Left cardiac atrium (tissue), 4 donors: ENCODE measurements at regions not wholly inside any gene's neighbourhood (a gene's known extent, or its start where the extent isn't known, plus 50 kb on each side); places are given as distances from the start of the nearest gene placed in this dataset.

Experiments
- ATAC-seq, 2 donors: fragments of 200-7000 bp; cut with Tn5 transposase; one replicate each; pipeline ENCODE4 v1.9.1; 2020; ENCODE audit warnings: mild to moderate bottlenecking in 2 of 2, moderate library complexity in 2 of 2
- DNase-seq: peaks from one replicate; pipeline ENCODE4 v3.0.0-alpha.2; 2020
- intact Hi-C, 2 donors: fragments of 100-400 bp; cut with DNase I; formaldehyde crosslinking; loops; one replicate each; pipeline versions ENCODE4 v1.14.1 to v1.15.1; 2022 to 2023
- donor health status: DM: no; HTN: yes; CAD: no.
- donor health status: DM: no; HTN: yes; CAD: no; lungs with severe emphysema.
- donor health status: DM: yes; HTN: yes; CAD: no.
- donor health status: Dilated cardiomyopathy.

DNA sequence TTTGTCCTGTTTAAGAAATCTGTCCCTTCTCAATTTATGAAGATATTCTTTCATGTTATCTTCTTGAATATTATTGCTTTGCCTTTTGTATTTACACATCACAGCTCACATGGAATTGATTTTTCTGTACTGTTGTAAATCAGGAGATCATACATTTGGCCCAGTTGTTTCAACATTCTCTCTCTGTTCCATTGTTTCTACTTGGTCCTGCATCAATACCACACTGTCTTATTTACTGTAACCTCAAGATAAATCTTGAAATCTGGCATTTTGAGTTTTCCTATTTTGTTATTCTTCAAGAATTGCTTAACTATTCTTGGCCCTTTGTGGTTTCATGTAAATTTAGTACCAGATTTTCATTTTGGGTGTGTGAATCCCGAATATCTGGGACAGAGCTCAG is 121.7 kb upstream of the CCN2 start:
- DNase-seq (no peak), ATAC-seq (no peak)
- intact Hi-C loops = loop anchor here in 1 of 2 donors (5.0 kb wide), 1 partner anchor 59 kb away; no protein-coding TSS in a partner anchor

DNA sequence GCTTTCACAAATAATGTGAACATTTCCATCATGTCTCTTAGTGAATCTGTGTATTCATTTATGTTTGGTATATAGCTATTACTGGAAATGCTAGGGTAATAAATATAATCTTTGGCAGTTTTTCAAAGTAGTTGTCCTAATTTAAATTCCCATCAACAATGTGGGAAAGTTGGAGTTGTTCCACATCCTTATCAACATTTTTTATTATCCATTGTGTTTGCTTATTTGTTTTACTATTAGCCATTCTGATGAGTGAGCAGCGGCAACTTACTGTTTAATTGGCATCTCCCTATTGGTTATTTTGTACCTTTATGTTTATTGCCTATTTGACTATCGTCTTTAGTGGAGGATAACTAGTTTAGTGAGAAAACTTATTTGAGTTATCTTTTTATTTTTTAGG is 121.1 kb upstream of the CCN2 start:
- intact Hi-C loops = loop anchor here in 1 of 2 donors (5.0 kb wide), 1 partner anchor 60 kb away; no protein-coding TSS in a partner anchor
- DNase-seq = no peak
- ATAC-seq = no peak

DNA sequence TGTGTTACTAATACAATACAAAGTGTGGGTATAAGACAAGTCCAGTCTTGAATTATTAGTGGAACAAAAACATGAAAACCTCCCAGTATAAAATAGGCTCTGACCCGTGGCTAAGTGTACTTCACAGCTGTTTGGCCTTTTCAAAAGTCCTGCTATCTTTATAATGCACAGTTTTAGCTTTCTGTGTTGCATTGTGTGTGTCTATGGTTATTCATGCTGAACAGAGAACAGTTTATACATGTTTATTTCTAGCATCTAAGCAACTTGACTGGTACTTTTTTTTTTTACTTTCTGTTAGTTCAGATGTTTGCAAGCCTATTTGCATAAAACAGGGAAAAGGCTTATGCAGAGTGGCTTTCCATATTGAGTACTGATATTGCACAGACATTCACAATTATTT is 119.2 kb upstream of the CCN2 start:
- no peak for DNase-seq
- no peak for ATAC-seq
- intact Hi-C loops = loop anchor here in 1 of 2 donors (5.0 kb wide), 1 partner anchor 62 kb away; no protein-coding TSS in a partner anchor

DNA sequence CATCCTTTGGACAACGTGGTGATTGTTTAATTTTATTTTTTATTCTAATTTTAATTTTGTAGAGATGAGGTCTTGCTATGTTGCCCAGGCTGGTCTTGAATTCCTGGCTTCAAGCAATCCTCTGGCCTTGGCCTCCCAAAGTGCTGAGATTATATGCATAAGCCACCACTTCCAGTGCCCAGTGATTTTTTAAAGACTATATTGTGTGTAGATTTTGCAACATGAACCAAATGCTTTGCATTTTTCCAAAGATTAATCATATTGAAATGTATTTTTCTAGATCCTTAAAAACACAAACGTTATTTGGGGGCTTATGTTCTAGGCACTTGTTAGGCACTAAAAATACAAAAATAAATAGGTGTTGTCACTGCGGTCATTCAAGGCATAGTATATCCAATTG is 117.6 kb upstream of the CCN2 start:
- intact Hi-C loops = loop anchor here in 1 of 2 donors (10.0 kb wide), 1 partner anchor 114 kb away; the partner anchor contains the start of gene CCN2
- no peak for DNase-seq
- no peak for ATAC-seq

DNA sequence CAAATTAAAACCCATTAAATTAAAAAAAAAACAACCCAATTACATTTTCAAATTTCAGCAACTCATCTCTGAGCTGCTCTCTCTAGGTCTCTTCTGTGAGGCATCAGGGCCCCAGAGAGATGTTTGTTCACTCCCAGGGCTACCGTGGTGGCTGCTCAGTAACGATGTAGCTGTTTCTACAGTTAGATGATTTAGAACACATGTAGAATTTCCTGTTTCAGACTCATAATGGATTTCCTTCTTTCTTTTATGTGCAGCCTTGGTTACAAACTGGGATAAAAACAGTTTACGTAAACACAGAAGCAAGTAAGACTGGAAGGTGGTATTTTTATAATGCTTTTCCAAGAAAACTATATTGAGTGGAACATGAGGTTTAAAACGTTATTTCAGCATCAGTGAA is 116.1 kb upstream of the CCN2 start:
- intact Hi-C loops = loop anchor here in 1 of 2 donors (10.0 kb wide), 1 partner anchor 112 kb away; the partner anchor contains the start of gene CCN2
- DNase-seq (no peak), ATAC-seq (no peak)

DNA sequence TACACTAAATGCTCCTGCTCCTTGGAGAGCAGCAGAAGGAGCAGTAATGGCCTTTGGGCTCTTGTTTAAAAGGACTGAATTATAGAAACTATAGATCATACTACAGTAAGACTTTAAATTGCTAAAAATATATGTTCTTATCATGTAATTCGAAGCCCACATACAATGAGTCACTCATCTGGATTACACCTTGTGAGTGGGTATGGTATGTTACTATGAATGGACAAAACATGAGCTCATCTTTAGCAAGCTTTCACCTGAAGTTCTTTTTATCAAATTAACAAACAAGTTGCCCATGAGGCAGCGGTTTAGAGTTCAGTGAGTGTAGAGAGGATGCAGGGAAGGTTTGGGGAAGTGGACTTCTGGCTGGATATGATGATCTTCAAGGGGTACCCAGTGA is 114.4 kb upstream of the CCN2 start:
- no peak for ATAC-seq
- no peak for DNase-seq
- intact Hi-C loops = loop anchor here in 1 of 2 donors (10.0 kb wide), 1 partner anchor 111 kb away; the partner anchor contains the start of gene CCN2

DNA sequence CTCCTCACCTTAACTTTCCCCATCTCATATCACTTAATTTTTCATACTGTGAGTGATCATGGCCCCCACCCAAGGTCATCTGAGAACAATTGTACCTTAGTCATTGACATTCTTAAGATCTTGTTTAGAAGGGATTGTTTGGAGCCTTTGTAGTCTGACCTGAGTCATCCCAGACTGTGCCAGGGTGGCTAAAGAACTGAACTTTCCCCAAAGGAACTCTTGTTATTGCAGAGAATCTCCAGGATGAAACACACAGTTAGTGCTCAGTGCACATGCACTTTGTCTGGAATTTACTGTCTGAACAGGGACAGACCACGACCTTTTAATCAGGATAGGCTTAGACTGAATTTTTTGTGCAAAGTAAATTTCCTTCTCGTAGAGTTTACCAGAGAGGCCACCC is 112.6 kb upstream of the CCN2 start:
- DNase-seq = peak; percentile 32
- intact Hi-C loops = loop anchor here in 1 of 2 donors (10.0 kb wide), 1 partner anchor 109 kb away; the partner anchor contains the start of gene CCN2
- ATAC-seq = peak in 1 of 2 donors; percentile 89

DNA sequence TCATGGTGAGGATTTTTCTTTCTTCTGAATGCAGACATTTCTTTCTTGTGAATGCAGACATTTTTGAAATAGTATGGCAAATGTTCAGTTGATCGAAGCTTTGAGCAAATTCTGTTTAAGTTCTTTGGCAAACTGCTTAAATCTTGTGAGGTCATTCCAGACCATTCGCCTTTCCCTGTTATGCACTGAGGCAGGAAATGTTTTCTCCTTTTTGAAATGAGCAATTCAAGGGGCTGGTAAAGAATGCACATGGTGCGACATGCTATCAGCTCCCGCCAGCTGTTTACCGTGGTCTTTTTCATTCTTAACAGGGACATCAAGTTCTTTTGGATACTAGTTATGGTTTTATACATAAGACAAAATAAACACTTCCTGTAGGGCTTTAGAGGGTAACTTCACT is 112.0 kb upstream of the CCN2 start:
- DNase-seq = no peak
- intact Hi-C loops = loop anchor here in 1 of 2 donors (10.0 kb wide), 1 partner anchor 108 kb away; the partner anchor contains the start of gene CCN2
- ATAC-seq = peak in 1 of 2 donors; percentile 66

DNA sequence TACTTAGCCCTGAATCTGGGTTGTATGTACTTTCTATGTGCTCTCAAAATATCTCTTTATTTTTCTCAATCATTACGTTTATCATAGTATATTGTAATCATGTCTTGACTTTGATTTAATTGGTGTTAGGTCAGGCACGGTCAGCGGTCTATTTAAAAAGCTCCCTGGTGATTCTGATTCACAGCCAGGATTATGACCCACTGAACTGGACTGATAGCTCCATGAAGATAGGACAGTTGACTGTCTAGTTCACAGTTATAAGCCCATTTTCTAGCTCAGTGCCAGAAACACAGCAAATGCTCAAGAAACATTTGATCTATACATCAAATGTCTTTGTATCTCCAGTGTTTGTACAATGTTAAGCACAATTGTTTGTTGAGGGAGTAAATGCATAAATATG is 111.5 kb upstream of the CCN2 start:
- DNase-seq (no peak), ATAC-seq (peak in 1 of 2 donors; percentile 50)
- intact Hi-C loops = loop anchor here in 1 of 2 donors (10.0 kb wide), 1 partner anchor 108 kb away; the partner anchor contains the start of gene CCN2

DNA sequence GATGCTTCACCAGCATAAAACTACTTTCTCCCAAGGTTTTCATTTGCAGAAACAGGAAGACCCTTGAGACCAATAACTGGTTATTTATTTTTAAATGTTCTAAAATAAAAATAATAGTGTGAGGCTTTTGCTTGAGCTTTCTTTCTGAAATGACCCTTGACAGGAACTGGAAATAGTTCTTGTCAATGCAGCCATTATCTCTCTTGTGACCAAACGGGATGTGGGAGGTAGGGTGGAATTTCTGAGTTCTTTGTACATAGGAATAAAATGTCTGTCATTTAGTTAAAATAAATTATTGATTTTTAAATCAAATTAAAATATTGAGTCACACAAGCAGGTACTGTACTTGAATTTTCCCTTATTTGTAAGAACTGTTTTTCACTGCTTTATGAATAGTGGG is 110.2 kb upstream of the CCN2 start:
- intact Hi-C loops = loop anchor here in 1 of 2 donors (10.0 kb wide), 1 partner anchor 107 kb away; the partner anchor contains the start of gene CCN2
- ATAC-seq = no peak

DNA sequence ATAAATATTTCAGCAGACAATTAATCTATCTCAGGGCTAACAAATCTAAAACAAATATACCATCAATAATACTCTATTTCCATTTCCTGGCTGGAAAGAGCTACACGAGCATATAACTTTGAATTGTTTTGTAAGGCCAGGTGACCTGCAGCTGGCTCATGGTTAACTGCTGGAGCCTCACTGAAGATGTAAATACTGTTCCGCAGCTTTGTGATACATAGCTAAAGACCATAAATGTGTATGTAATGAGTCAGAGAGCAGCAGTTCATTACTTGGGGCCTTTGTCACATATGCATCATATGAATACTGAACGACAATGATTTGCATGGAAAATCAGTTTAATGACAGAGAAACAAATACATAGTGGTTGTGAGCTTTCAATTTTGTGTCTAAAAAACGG is 109.4 kb upstream of the CCN2 start:
- DNase-seq (no peak), ATAC-seq (no peak)
- intact Hi-C loops = loop anchor here in 1 of 2 donors (10.0 kb wide), 1 partner anchor 106 kb away; the partner anchor contains the start of gene CCN2

More for the DNA sequence above, 110.2 kb upstream of the CCN2 start:
- no peak for DNase-seq

DNA sequence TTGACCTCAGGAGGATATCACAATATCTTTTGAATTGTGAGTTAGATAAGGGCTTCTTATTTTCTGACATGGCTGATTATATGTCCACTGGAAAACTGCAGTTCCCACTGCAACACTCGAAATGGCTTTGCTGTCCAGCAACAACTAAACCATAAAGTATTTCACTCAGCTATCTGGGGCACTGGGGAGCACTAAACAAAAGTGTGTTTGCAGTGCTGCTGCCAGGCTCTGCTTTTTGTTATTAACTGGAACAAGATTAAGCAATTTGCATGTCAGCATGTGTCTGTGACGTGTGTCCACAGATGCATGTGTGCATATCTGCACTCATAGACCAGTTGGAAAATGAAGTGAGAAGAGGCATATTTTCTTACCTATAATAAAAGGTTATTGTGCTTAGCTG is 107.8 kb upstream of the CCN2 start:
- peak in 1 of 2 donors; percentile 34 for ATAC-seq
- no peak for DNase-seq
- intact Hi-C loops = no loop called here

DNA sequence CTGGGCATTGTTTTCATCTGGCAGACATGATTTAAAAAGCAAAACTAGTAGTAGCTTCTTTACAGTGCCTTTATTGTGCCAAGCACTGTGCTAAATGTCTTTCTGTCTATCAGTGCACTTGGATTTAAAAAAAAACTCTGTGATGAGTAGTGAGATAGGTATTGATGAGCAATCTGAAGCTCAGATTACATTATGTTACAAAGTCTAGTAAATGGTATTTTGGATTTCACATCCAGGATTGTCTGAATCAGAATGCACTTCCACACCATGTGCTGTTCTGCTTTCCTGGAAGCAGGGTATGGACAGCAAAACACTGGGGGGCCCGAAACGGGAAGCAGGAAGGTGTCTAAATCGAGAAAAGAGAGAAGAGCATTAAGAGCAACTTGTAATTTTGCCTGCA is 103.4 kb upstream of the CCN2 start:
- no peak for ATAC-seq
- intact Hi-C loops = no loop called here
- no peak for DNase-seq

DNA sequence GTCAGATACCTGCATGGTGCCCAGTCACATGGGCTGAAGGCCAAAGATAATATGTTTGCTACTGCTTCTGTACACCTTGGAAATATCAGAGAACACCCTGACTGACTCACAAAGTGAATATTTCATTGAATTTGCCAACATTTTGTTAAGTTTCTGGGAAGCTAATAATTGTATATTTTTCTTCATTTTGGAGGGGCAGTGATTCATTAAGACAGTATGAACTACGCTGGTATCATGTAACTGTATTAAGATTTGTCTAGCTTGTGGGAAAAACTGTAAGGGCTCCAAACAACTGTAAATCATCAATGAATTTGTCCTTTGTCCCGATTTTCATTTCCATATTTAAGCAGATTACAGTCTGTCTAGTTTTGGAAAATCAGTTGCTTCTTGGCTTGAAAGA is 102.3 kb upstream of the CCN2 start:
- intact Hi-C loops = no loop called here
- DNase-seq = no peak
- ATAC-seq = no peak

DNA sequence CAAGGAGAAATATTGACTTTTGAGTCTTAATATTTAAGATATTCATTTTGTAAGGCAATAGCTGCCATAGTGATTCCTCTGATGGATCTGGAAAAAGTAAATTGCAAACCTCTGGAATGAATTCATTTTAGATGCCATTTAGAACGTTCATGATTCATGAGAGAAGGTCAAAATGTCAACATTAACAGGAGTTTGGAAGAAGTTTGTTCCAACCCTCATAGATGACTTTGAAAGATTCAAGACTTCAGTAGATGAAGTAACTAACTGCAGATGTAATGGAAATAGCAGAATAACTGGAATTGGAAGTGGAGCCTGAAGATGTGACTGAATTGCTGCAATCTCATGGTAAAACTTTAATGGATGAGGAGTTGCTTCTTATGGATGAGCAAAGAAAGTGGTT is 100.9 kb upstream of the CCN2 start:
- no peak for DNase-seq
- no peak for ATAC-seq
- intact Hi-C loops = no loop called here

DNA sequence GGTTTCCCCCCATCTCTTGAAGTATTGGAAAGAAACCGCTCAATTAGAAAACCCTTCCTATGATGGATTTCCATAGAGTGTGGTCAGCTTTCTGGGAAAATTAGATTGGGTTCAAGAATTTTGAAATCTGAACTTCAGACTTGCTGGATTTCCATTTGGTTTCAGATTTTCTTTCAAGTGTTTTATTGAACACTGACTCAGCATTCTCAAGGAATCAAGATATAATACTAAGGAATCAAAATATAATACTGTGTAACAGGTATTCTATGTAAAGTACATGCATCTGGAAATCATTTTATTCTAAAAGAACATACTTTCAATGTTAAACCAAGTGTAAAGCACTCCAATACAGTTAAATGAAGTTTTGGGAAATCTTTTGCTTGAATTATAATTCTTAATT is 94.7 kb upstream of the CCN2 start:
- intact Hi-C loops = no loop called here
- ATAC-seq (no peak), DNase-seq (no peak)

DNA sequence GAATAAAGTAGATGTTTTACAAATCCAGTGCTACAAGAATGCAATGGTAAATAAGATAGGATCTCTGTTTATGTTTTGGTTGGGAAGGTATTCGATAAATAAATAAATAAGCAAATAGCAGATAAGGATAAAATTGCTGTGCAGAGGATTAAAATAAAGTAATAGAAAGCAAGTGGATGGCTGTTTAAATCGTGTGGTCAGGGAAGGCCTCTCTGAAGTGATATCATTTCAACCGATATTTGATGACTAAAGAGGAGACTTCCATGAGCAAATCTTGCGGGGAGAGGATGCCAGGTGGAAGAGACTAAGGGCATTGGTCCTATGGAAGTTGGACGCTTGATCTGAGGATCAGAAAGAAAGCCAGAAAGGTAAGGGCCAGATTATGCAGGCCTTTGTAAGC is 92.0 kb upstream of the CCN2 start:
- intact Hi-C loops = no loop called here
- ATAC-seq (no peak), DNase-seq (no peak)

DNA sequence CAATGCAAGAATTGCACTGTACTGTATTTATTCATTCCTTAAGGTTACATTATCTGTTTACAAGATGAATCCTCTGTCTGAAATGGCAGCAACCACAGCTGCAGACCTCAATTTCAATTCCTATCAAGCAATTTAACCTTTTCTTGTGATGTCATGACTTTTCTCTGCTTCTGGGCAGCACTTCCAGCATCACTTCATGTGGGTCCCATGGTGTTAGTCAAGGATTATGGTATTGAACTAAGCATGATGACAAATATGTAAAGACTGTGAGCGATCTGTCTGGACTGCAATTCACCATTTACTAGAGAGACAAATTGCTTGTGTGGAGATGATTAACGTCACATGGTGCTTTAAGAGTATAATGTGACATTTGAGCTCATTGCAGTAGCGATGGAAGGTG is 90.5 kb upstream of the CCN2 start:
- no peak for ATAC-seq
- DNase-seq = no peak

DNA sequence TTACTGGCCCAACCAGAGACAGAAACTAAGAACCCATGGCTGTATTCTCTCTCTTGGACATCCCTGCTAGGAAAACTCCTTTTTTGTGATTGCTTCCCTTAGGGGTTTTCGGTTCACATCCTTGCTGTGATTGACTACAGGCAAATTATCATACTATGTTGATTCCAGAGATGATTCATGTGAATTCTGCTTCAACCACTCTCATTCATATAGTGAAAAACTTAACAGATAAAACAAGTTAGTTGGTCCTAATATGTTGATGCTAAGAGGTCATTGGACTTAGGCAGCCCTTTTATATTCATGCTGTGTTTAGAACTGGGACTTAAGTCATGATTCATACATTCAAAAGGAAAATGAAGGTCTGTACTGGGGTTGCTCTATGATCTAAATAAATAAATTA is 76.9 kb upstream of the CCN2 start:
- ATAC-seq = no peak
- no peak for DNase-seq
- intact Hi-C loops = no loop called here

More for the DNA sequence above, 90.5 kb upstream of the CCN2 start:
- intact Hi-C loops = no loop called here

DNA sequence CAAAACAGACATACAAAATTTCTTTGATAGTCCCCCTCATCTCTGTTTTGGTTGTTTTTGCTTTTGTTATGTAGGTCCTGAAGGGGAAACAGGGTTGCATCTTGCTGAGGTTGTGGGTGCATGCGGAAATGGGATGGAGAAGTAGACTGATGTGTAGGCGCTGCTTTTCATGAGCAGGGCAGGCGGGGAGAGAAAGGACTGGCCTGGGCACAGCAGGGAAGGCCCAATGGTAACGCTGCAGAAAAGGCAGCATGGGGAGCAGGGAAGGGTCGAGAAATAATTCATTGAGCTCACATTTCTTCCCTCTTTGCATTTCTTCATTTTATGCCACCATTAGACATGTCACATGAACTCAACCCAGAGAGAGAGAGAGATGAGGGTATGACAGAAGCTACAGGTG is 74.3 kb upstream of the CCN2 start:
- intact Hi-C loops = no loop called here
- ATAC-seq (no peak), DNase-seq (no peak)

DNA sequence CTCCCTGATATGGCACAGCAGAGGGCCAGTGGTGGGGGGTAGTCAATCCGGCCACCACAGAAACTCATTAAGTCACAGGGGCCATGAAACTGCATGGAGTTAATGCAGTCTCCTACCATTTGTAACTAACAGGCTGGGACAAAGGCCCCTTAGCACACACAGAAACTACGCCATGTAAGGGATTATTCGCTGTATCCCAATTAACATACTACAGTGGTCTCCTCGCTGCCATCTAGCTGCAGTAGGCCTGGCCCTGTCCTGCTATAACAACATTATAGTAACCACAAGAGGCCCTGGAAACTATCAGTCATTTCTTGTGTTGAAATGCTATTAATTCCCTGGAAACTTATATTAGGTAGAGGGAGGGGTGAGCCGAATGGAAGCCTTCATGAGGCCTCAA is 72.3 kb upstream of the CCN2 start:
- no peak for DNase-seq
- intact Hi-C loops = no loop called here
- no peak for ATAC-seq
